Kidney epithelial cell (primary cell): ENCODE measurements at regions not wholly inside any gene's neighbourhood (a gene's known extent, or its start where the extent isn't known, plus 50 kb on each side); places are given as distances from the start of the nearest gene placed in this dataset.

Experiments used
- DNase-seq: peaks from one replicate; pipeline ENCODE4 v3.0.0-alpha.2; 2010; ENCODE audit warnings: low read depth
- H3K27me3 ChIP-seq: 2 replicates; pipeline ENCODE4 v1.6.0; 2011; ENCODE audit warnings: low read length; ENCODE audit not compliant: control insufficient read depth, insufficient read depth
- H3K36me3 ChIP-seq: 2 replicates; pipeline ENCODE4 v1.5.1; 2011; ENCODE audit warnings: low read length; ENCODE audit not compliant: control insufficient read depth, insufficient read depth
- H3K4me3 ChIP-seq: 2 replicates; pipeline ENCODE4 v1.5.1; 2011; ENCODE audit warnings: low read depth, mild to moderate bottlenecking, control low read depth, low read length
- TF ChIP-seq, protein P1 (sequence below): IDR thresholded peaks from 2 replicates; pipeline ENCODE4 v1.5.1; 2011; ENCODE audit warnings: mild to moderate bottlenecking, moderate library complexity, low read length, control low read depth, inconsistent platforms; ENCODE audit not compliant: insufficient read depth, poor library complexity, severe bottlenecking

DNA sequence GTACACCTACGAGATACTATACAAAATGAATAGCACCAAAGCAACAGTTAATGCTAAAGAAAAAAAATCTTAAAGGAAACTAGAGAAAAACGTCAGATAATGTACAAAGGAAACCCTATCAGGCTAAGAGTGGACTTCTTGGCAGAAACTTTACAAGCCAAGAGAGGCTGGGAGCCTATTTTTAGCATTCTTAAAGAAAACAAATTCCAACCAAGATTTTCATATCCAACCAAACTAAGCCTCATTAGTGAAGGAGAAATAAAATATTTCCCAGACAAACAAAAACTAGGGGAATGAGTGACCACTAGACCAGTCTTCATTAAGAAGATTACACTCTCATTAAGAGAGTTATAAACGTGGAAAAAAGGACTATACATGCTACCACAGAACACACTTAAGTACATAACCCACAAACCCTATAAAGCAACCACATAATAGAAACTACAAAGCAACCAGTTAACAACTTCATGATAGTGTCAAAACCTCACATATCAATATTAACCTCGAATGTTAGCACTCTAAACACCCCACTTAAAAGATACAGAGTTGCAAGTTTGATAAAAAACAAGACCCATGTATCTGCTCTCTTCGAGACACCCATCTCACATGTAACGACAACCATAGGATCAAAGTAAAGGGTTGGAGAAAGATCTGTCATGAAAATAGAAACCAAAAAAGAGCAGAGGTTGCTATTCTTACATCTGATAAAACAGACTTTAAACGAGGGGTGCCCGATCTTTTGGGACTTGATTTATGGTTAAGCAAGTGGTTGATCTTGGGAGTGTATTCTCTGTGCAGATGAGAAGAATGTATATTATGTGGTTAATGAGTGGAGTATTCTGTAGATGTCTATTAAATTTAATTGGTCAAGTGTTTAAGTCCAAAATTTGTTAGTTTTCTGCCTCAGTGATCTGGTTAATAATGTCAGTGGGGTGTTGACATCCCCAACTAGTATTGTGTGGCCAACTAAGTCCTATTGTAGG, 1301.4 kb downstream of the PLA2G4A start:
- TF ChIP-seq, protein P1, sequence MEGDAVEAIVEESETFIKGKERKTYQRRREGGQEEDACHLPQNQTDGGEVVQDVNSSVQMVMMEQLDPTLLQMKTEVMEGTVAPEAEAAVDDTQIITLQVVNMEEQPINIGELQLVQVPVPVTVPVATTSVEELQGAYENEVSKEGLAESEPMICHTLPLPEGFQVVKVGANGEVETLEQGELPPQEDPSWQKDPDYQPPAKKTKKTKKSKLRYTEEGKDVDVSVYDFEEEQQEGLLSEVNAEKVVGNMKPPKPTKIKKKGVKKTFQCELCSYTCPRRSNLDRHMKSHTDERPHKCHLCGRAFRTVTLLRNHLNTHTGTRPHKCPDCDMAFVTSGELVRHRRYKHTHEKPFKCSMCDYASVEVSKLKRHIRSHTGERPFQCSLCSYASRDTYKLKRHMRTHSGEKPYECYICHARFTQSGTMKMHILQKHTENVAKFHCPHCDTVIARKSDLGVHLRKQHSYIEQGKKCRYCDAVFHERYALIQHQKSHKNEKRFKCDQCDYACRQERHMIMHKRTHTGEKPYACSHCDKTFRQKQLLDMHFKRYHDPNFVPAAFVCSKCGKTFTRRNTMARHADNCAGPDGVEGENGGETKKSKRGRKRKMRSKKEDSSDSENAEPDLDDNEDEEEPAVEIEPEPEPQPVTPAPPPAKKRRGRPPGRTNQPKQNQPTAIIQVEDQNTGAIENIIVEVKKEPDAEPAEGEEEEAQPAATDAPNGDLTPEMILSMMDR = no peak
- Histone ChIP-seq H3K36me3 (no peaks in the 10 kb centered on the region), H3K4me3 (no peak overlapping the region), H3K27me3 (no peaks in the 10 kb centered on the region)
- DNase-seq = no peak

DNA sequence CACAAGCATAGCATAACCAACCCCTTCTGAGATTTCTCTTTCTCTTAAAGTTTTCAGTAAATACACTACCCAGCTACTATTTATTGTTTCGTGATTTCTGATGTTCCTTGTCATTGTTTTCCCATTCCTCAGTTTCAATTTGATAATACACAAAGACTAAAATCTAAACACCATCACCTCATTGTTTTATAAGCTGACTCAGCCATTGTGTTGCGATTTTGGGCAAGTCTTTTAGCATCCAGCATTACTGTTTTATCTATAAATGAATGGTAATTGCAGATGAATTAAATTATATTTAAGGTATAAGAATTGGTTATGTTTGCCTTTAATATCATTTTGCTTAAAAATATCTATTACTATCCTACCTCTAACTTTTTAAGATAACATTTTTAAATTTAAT, 1308.5 kb downstream of the PLA2G4A start:
- H3K27me3 ChIP-seq = no peaks in the 10 kb centered on the region
- H3K4me3 ChIP-seq = no peak overlapping the region
- H3K36me3 ChIP-seq = no peaks in the 10 kb centered on the region
- TF ChIP-seq, protein P1 = no peak
- DNase-seq = no peak

DNA sequence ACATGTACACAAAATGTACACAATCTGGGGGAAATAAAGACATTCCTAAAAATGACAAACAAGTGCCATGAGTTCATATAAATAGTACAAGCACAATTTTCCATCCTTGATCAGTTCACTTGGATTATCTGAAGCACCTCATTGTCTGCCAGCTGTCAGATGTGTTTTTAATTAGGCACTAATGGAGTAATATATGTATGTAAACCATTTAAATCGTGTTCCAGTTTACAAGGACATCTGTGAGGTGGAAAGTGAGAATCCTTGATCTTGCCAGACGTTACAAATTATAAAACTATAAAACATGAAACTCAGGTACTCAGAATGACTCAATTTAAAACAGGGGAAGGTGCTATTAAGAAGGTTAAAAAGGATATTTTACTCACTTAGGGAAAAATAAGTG, 1312.2 kb downstream of the PLA2G4A start:
- TF ChIP-seq, protein P1 = no peak
- Histone ChIP-seq H3K4me3 (no peak overlapping the region), H3K36me3 (no peaks in the 10 kb centered on the region), H3K27me3 (no peaks in the 10 kb centered on the region)
- DNase-seq = no peak

DNA sequence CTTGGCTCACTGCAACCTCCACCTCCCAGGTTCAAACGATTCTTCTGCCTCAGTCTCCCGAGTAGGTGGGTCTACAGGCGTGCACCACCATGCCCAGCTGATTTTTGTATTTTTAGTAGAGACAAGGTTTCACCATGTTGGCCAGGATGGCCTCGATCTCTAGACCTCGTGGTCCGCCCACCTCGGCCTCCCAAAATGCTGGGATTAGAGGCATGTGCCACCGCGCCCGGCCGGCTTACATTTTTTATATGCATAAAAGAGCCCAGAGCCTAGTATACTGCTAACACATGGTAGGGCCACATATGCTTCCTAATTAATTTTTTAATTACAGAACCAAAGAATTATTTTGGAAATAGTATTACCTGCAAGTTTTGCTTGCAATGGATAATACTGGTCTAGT, 1325.4 kb downstream of the PLA2G4A start:
- TF ChIP-seq, protein P1 = no peak
- no peak for DNase-seq
- H3K27me3 ChIP-seq = no peaks in the 10 kb centered on the region
- no peaks in the 10 kb centered on the region for H3K36me3 ChIP-seq
- H3K4me3 ChIP-seq = no peak overlapping the region

DNA sequence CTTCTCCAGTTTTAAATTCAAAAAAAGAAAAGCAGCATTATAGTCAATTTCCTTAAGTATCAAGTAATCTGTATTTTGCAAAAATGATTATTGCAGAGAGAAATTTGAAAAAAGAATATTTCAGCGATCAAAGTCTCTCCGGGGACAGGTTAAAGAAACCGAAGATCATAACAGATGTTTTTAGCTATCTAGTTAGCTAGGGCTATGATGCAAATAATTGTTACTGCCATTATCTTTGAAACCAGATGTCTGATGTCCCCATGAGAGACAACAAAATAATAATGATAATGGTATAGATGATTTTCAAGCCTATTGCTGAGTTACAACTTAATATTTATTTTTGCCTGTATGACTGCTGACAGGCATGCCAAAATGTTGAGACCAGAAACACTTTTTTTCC, 1326.0 kb downstream of the PLA2G4A start:
- DNase-seq = no peak
- Histone ChIP-seq H3K4me3 (no peak overlapping the region), H3K36me3 (no peaks in the 10 kb centered on the region), H3K27me3 (no peaks in the 10 kb centered on the region)
- TF ChIP-seq, protein P1 = no peak

DNA sequence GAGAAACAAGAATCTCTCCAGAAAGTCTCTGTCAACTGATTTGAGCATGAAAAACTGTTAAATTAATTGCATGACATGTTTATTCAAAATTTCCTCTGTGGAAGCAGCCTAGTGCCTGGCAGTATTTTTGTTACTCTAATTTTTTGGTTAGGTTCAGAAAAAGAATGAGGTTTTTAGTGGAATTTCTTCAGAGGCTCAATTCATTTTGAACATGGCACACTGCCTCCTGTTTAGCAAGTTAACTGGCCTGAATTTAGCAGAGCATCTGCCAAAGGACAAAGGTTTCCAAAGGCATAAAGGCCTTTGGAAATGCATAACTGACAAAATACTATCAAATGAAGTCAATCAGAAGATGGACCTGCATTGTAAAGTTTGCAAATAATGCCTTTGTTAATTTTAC, 1326.5 kb downstream of the PLA2G4A start:
- DNase-seq = no peak
- TF ChIP-seq, protein P1 = no peak
- H3K4me3 ChIP-seq = no peak overlapping the region

More for the DNA sequence above, 1326.5 kb downstream of the PLA2G4A start:
- no peaks in the 10 kb centered on the region for H3K36me3 ChIP-seq
- H3K27me3 ChIP-seq = no peaks in the 10 kb centered on the region
